ENCODE measurements at regions not wholly inside any gene's neighbourhood (a gene's known extent, or its start where the extent isn't known, plus 50 kb on each side); places are given as distances from the start of the nearest gene placed in this dataset.

GRCh38 chr3:152970851-152971250 is 135.9 kb downstream of the P2RY1 start:
- H3K9ac ChIP-seq (ENCODE audit: low read depth in 1 of 2, low read length in 2 of 2) = no peak overlapping the region
- H3K27ac ChIP-seq (ENCODE audit: low read depth in 2 of 2, low read length in 2 of 2) = no peak overlapping the region
- no peaks in the 10 kb centered on the region for H3K4me1 ChIP-seq (ENCODE audit: control insufficient read depth in 2 of 2, insufficient read depth in 2 of 2, low read length in 2 of 2)
- no peaks in the 10 kb centered on the region for H3K9me3 ChIP-seq (ENCODE audit: control insufficient read depth in 2 of 2, low read length in 2 of 2)
- no peak overlapping the region for H3K4me3 ChIP-seq (ENCODE audit: low read length in 2 of 2)
- H3K27me3 ChIP-seq (ENCODE audit: control insufficient read depth in 2 of 2, insufficient read depth in 2 of 2, low read length in 2 of 2) = no peaks in the 10 kb centered on the region
- no peaks in the 10 kb centered on the region for H3K36me3 ChIP-seq (ENCODE audit: control insufficient read depth in 2 of 2, insufficient read depth in 2 of 2, low read length in 2 of 2)

- no peak overlapping the region for H3K9ac ChIP-seq (ENCODE audit: low read depth in 1 of 2, low read length in 2 of 2)
- no peaks in the 10 kb centered on the region for H3K9me3 ChIP-seq (ENCODE audit: control insufficient read depth in 2 of 2, low read length in 2 of 2)
- no peaks in the 10 kb centered on the region for H3K36me3 ChIP-seq (ENCODE audit: control insufficient read depth in 2 of 2, insufficient read depth in 2 of 2, low read length in 2 of 2)
- H3K27me3 ChIP-seq (ENCODE audit: control insufficient read depth in 2 of 2, insufficient read depth in 2 of 2, low read length in 2 of 2) = no peaks in the 10 kb centered on the region
- no peak overlapping the region for H3K4me3 ChIP-seq (ENCODE audit: low read length in 2 of 2)
- no peak overlapping the region for H3K27ac ChIP-seq (ENCODE audit: low read depth in 2 of 2, low read length in 2 of 2)
- H3K4me1 ChIP-seq (ENCODE audit: control insufficient read depth in 2 of 2, insufficient read depth in 2 of 2, low read length in 2 of 2) = no peaks in the 10 kb centered on the region
Observed at GRCh38 chr3:152971880-152972279, 136.9 kb downstream of the P2RY1 start.

GRCh38 chr3:152973575-152973974 is 138.6 kb downstream of the P2RY1 start:
- H3K9ac ChIP-seq (ENCODE audit: low read depth in 1 of 2, low read length in 2 of 2) = no peak overlapping the region
- no peaks in the 10 kb centered on the region for H3K36me3 ChIP-seq (ENCODE audit: control insufficient read depth in 2 of 2, insufficient read depth in 2 of 2, low read length in 2 of 2)
- H3K9me3 ChIP-seq (ENCODE audit: control insufficient read depth in 2 of 2, low read length in 2 of 2) = no peaks in the 10 kb centered on the region
- no peaks in the 10 kb centered on the region for H3K27me3 ChIP-seq (ENCODE audit: control insufficient read depth in 2 of 2, insufficient read depth in 2 of 2, low read length in 2 of 2)
- no peaks in the 10 kb centered on the region for H3K4me1 ChIP-seq (ENCODE audit: control insufficient read depth in 2 of 2, insufficient read depth in 2 of 2, low read length in 2 of 2)
- no peak overlapping the region for H3K27ac ChIP-seq (ENCODE audit: low read depth in 2 of 2, low read length in 2 of 2)
- no peak overlapping the region for H3K4me3 ChIP-seq (ENCODE audit: low read length in 2 of 2)

- no peak overlapping the region for H3K27ac ChIP-seq (ENCODE audit: low read depth in 2 of 2, low read length in 2 of 2)
- H3K9me3 ChIP-seq (ENCODE audit: control insufficient read depth in 2 of 2, low read length in 2 of 2) = no peaks in the 10 kb centered on the region
- no peak overlapping the region for H3K9ac ChIP-seq (ENCODE audit: low read depth in 1 of 2, low read length in 2 of 2)
- no peaks in the 10 kb centered on the region for H3K27me3 ChIP-seq (ENCODE audit: control insufficient read depth in 2 of 2, insufficient read depth in 2 of 2, low read length in 2 of 2)
- no peak overlapping the region for H3K4me3 ChIP-seq (ENCODE audit: low read length in 2 of 2)
- H3K4me1 ChIP-seq (ENCODE audit: control insufficient read depth in 2 of 2, insufficient read depth in 2 of 2, low read length in 2 of 2) = no peaks in the 10 kb centered on the region
- H3K36me3 ChIP-seq (ENCODE audit: control insufficient read depth in 2 of 2, insufficient read depth in 2 of 2, low read length in 2 of 2) = no peaks in the 10 kb centered on the region
Observed at GRCh38 chr3:152976239-152976638, 141.3 kb downstream of the P2RY1 start.

GRCh38 chr3:152977366-152977765 is 142.4 kb downstream of the P2RY1 start:
- no peaks in the 10 kb centered on the region for H3K9me3 ChIP-seq (ENCODE audit: control insufficient read depth in 2 of 2, low read length in 2 of 2)
- H3K4me3 ChIP-seq (ENCODE audit: low read length in 2 of 2) = no peak overlapping the region
- no peaks in the 10 kb centered on the region for H3K36me3 ChIP-seq (ENCODE audit: control insufficient read depth in 2 of 2, insufficient read depth in 2 of 2, low read length in 2 of 2)
- H3K27ac ChIP-seq (ENCODE audit: low read depth in 2 of 2, low read length in 2 of 2) = no peak overlapping the region
- H3K9ac ChIP-seq (ENCODE audit: low read depth in 1 of 2, low read length in 2 of 2) = no peak overlapping the region
- H3K27me3 ChIP-seq (ENCODE audit: control insufficient read depth in 2 of 2, insufficient read depth in 2 of 2, low read length in 2 of 2) = no peaks in the 10 kb centered on the region
- H3K4me1 ChIP-seq (ENCODE audit: control insufficient read depth in 2 of 2, insufficient read depth in 2 of 2, low read length in 2 of 2) = no peaks in the 10 kb centered on the region

GRCh38 chr3:152978152-152978551 is 143.2 kb downstream of the P2RY1 start:
- Histone ChIP-seq H3K4me3 (ENCODE audit: low read length in 2 of 2) (no peak overlapping the region), H3K27ac (ENCODE audit: low read depth in 2 of 2, low read length in 2 of 2) (no peak overlapping the region), H3K9ac (ENCODE audit: low read depth in 1 of 2, low read length in 2 of 2) (no peak overlapping the region), H3K9me3 (ENCODE audit: control insufficient read depth in 2 of 2, low read length in 2 of 2) (no peaks in the 10 kb centered on the region), H3K4me1 (ENCODE audit: control insufficient read depth in 2 of 2, insufficient read depth in 2 of 2, low read length in 2 of 2) (no peaks in the 10 kb centered on the region), H3K27me3 (ENCODE audit: control insufficient read depth in 2 of 2, insufficient read depth in 2 of 2, low read length in 2 of 2) (no peaks in the 10 kb centered on the region), H3K36me3 (ENCODE audit: control insufficient read depth in 2 of 2, insufficient read depth in 2 of 2, low read length in 2 of 2) (no peaks in the 10 kb centered on the region)

- no peak overlapping the region for H3K4me3 ChIP-seq (ENCODE audit: low read length in 2 of 2)
- H3K27me3 ChIP-seq (ENCODE audit: control insufficient read depth in 2 of 2, insufficient read depth in 2 of 2, low read length in 2 of 2) = no peaks in the 10 kb centered on the region
- peaks cover 9 to 10% of the 10 kb centered on the region in 2 donors for H3K4me1 ChIP-seq (ENCODE audit: control insufficient read depth in 2 of 2, insufficient read depth in 2 of 2, low read length in 2 of 2)
- no peak overlapping the region for H3K9ac ChIP-seq (ENCODE audit: low read depth in 1 of 2, low read length in 2 of 2)
- no peaks in the 10 kb centered on the region for H3K36me3 ChIP-seq (ENCODE audit: control insufficient read depth in 2 of 2, insufficient read depth in 2 of 2, low read length in 2 of 2)
- H3K27ac ChIP-seq (ENCODE audit: low read depth in 2 of 2, low read length in 2 of 2) = no peak overlapping the region
- no peaks in the 10 kb centered on the region for H3K9me3 ChIP-seq (ENCODE audit: control insufficient read depth in 2 of 2, low read length in 2 of 2)
Observed at GRCh38 chr3:152997526-152997925, 162.6 kb downstream of the P2RY1 start.

GRCh38 chr3:152998591-152998990 is 163.4 kb upstream of the RAP2B start:
- H3K27me3 ChIP-seq (ENCODE audit: control insufficient read depth in 2 of 2, insufficient read depth in 2 of 2, low read length in 2 of 2) = no peaks in the 10 kb centered on the region
- no peaks in the 10 kb centered on the region for H3K9me3 ChIP-seq (ENCODE audit: control insufficient read depth in 2 of 2, low read length in 2 of 2)
- no peak overlapping the region for H3K4me3 ChIP-seq (ENCODE audit: low read length in 2 of 2)
- peaks cover 9 to 11% of the 10 kb centered on the region in 2 donors for H3K4me1 ChIP-seq (ENCODE audit: control insufficient read depth in 2 of 2, insufficient read depth in 2 of 2, low read length in 2 of 2)
- H3K9ac ChIP-seq (ENCODE audit: low read depth in 1 of 2, low read length in 2 of 2) = no peak overlapping the region
- H3K36me3 ChIP-seq (ENCODE audit: control insufficient read depth in 2 of 2, insufficient read depth in 2 of 2, low read length in 2 of 2) = no peaks in the 10 kb centered on the region
- H3K27ac ChIP-seq (ENCODE audit: low read depth in 2 of 2, low read length in 2 of 2) = no peak overlapping the region

GRCh38 chr3:153000325-153000724 is 161.7 kb upstream of the RAP2B start:
- Histone ChIP-seq H3K4me1 (ENCODE audit: control insufficient read depth in 2 of 2, insufficient read depth in 2 of 2, low read length in 2 of 2) (peaks cover 9 to 16% of the 10 kb centered on the region in 2 donors), H3K36me3 (ENCODE audit: control insufficient read depth in 2 of 2, insufficient read depth in 2 of 2, low read length in 2 of 2) (no peaks in the 10 kb centered on the region), H3K9me3 (ENCODE audit: control insufficient read depth in 2 of 2, low read length in 2 of 2) (no peaks in the 10 kb centered on the region), H3K4me3 (ENCODE audit: low read length in 2 of 2) (no peak overlapping the region), H3K27ac (ENCODE audit: low read depth in 2 of 2, low read length in 2 of 2) (no peak overlapping the region), H3K9ac (ENCODE audit: low read depth in 1 of 2, low read length in 2 of 2) (no peak overlapping the region), H3K27me3 (ENCODE audit: control insufficient read depth in 2 of 2, insufficient read depth in 2 of 2, low read length in 2 of 2) (no peaks in the 10 kb centered on the region)

GRCh38 chr3:153001210-153002078 is 160.6 kb upstream of the RAP2B start:
- Histone ChIP-seq H3K27ac (ENCODE audit: low read depth in 2 of 2, low read length in 2 of 2) (no peak overlapping the region), H3K4me3 (ENCODE audit: low read length in 2 of 2) (no peak overlapping the region), H3K9ac (ENCODE audit: low read depth in 1 of 2, low read length in 2 of 2) (no peak overlapping the region), H3K36me3 (ENCODE audit: control insufficient read depth in 2 of 2, insufficient read depth in 2 of 2, low read length in 2 of 2) (no peaks in the 10 kb centered on the region), H3K9me3 (ENCODE audit: control insufficient read depth in 2 of 2, low read length in 2 of 2) (no peaks in the 10 kb centered on the region), H3K4me1 (ENCODE audit: control insufficient read depth in 2 of 2, insufficient read depth in 2 of 2, low read length in 2 of 2) (peaks cover 9 to 16% of the 10 kb centered on the region in 2 donors), H3K27me3 (ENCODE audit: control insufficient read depth in 2 of 2, insufficient read depth in 2 of 2, low read length in 2 of 2) (no peaks in the 10 kb centered on the region)

Measured in mucosa of rectum (tissue), 2 donors.